Memory B cell (primary cell): ENCODE measurements at regions not wholly inside any gene's neighbourhood (a gene's known extent, or its start where the extent isn't known, plus 50 kb on each side); places are given as distances from the start of the nearest gene placed in this dataset.
"Not testable (repeated sequence)": the region's sequence is repeated elsewhere in the genome, so short reads cannot be mapped to it uniquely, and the experiment has no call there.

Experiments
- ATAC-seq: fragments of 150-1000 bp; cut with Tn5 transposase; 2 replicates; pipeline ENCODE4 v1.10.0; 2021; ENCODE audit warnings: low read depth, mild to moderate bottlenecking, moderate library complexity
- DNase-seq, 2 donors: peaks; one replicate each; pipeline ENCODE4 v3.0.0; 2022; ENCODE audit warnings: low spot score in 2 of 2
- H3K27ac Mint-ChIP-seq: one replicate; pipeline ENCODE4 v1.8.0; 2022; ENCODE audit warnings: mild to moderate bottlenecking, moderate library complexity, mixed read lengths
- H3K27me3 Mint-ChIP-seq: one replicate; pipeline ENCODE4 v1.8.0; 2022; ENCODE audit warnings: mixed read lengths
- H3K36me3 Mint-ChIP-seq: one replicate; pipeline ENCODE4 v1.8.0; 2022; ENCODE audit warnings: mild to moderate bottlenecking, mixed read lengths
- H3K4me1 Mint-ChIP-seq: one replicate; pipeline ENCODE4 v1.8.0; 2022; ENCODE audit warnings: mixed read lengths
- H3K4me3 Mint-ChIP-seq: one replicate; pipeline ENCODE4 v1.8.0; 2022; ENCODE audit warnings: mild to moderate bottlenecking, moderate library complexity, mixed read lengths
- H3K9me3 Mint-ChIP-seq: one replicate; pipeline ENCODE4 v1.8.0; 2022; ENCODE audit warnings: mixed read lengths

GRCh38 chr5:163280897-163281296 lies 156.5 kb upstream of the CCNG1 start:
- ATAC-seq, H3K9me3 Mint-ChIP-seq, H3K27ac Mint-ChIP-seq, H3K4me1 Mint-ChIP-seq, H3K27me3 Mint-ChIP-seq, H3K36me3 Mint-ChIP-seq, DNase-seq, H3K4me3 Mint-ChIP-seq: not testable (repeated sequence)

- no peaks in the 10 kb centered on the region for H3K27me3 Mint-ChIP-seq
Measured at GRCh38 chr5:163281512-163281911, 155.9 kb upstream of the CCNG1 start.

GRCh38 chr5:163293836-163294235 lies 143.6 kb upstream of the CCNG1 start:
- H3K4me3 Mint-ChIP-seq: no peak overlapping the region
- DNase-seq (no peak), ATAC-seq (no peak)
- H3K36me3 Mint-ChIP-seq: no peaks in the 10 kb centered on the region
- no peaks in the 10 kb centered on the region for H3K4me1 Mint-ChIP-seq
- H3K27me3 Mint-ChIP-seq: peaks cover 5% of the 10 kb centered on the region
- H3K27ac Mint-ChIP-seq: no peak overlapping the region
- H3K9me3 Mint-ChIP-seq: no peaks in the 10 kb centered on the region

More at GRCh38 chr5:163281512-163281911, 155.9 kb upstream of the CCNG1 start:
- DNase-seq (no peak), ATAC-seq (no peak)
- Mint-ChIP-seq H3K36me3 (no peaks in the 10 kb centered on the region), H3K4me3 (no peak overlapping the region), H3K27ac (no peak overlapping the region), H3K4me1 (no peaks in the 10 kb centered on the region), H3K9me3 (peaks cover 1% of the 10 kb centered on the region)

GRCh38 chr5:163303718-163304117 lies 133.7 kb upstream of the CCNG1 start:
- Mint-ChIP-seq H3K27ac (no peak overlapping the region), H3K9me3 (no peaks in the 10 kb centered on the region), H3K36me3 (no peaks in the 10 kb centered on the region), H3K27me3 (no peaks in the 10 kb centered on the region), H3K4me1 (no peaks in the 10 kb centered on the region), H3K4me3 (no peak overlapping the region)
- no peak for ATAC-seq
- no peak for DNase-seq

- Mint-ChIP-seq H3K9me3 (no peaks in the 10 kb centered on the region), H3K4me3 (no peak overlapping the region), H3K27ac (no peak overlapping the region), H3K36me3 (no peaks in the 10 kb centered on the region), H3K27me3 (no peaks in the 10 kb centered on the region), H3K4me1 (no peaks in the 10 kb centered on the region)
- no peak for ATAC-seq
- DNase-seq: no peak
Measured at GRCh38 chr5:163305655-163306054, 131.7 kb upstream of the CCNG1 start.

- Mint-ChIP-seq H3K9me3 (no peaks in the 10 kb centered on the region), H3K36me3 (no peaks in the 10 kb centered on the region), H3K27me3 (no peaks in the 10 kb centered on the region), H3K4me1 (no peaks in the 10 kb centered on the region), H3K4me3 (no peak overlapping the region), H3K27ac (no peak overlapping the region)
- DNase-seq: no peak
- ATAC-seq: no peak
Measured at GRCh38 chr5:163306421-163306820, 131.0 kb upstream of the CCNG1 start.

- Mint-ChIP-seq H3K4me1 (no peaks in the 10 kb centered on the region), H3K9me3 (peaks cover 8% of the 10 kb centered on the region), H3K4me3 (no peak overlapping the region), H3K27ac (no peak overlapping the region), H3K27me3 (no peaks in the 10 kb centered on the region), H3K36me3 (no peaks in the 10 kb centered on the region)
- no peak for ATAC-seq
- no peak for DNase-seq
Measured at GRCh38 chr5:163309914-163310313, 127.5 kb upstream of the CCNG1 start.

GRCh38 chr5:163310997-163311396 lies 126.4 kb upstream of the CCNG1 start:
- no peaks in the 10 kb centered on the region for H3K36me3 Mint-ChIP-seq
- no peak overlapping the region for H3K27ac Mint-ChIP-seq
- H3K27me3 Mint-ChIP-seq: no peaks in the 10 kb centered on the region
- peaks cover 8% of the 10 kb centered on the region for H3K9me3 Mint-ChIP-seq
- DNase-seq (no peak), ATAC-seq (no peak)
- H3K4me3 Mint-ChIP-seq: no peak overlapping the region
- no peaks in the 10 kb centered on the region for H3K4me1 Mint-ChIP-seq

- H3K4me3 Mint-ChIP-seq: no peak overlapping the region
- no peaks in the 10 kb centered on the region for H3K27me3 Mint-ChIP-seq
- H3K4me1 Mint-ChIP-seq: no peaks in the 10 kb centered on the region
- H3K27ac Mint-ChIP-seq: no peak overlapping the region
- ATAC-seq (no peak), DNase-seq (no peak)
- peaks cover 8% of the 10 kb centered on the region for H3K9me3 Mint-ChIP-seq
- H3K36me3 Mint-ChIP-seq: no peaks in the 10 kb centered on the region
Measured at GRCh38 chr5:163312598-163312997, 124.8 kb upstream of the CCNG1 start.

- not testable (repeated sequence) for ATAC-seq, H3K4me1 Mint-ChIP-seq, H3K27ac Mint-ChIP-seq, H3K4me3 Mint-ChIP-seq, DNase-seq, H3K27me3 Mint-ChIP-seq, H3K36me3 Mint-ChIP-seq, H3K9me3 Mint-ChIP-seq
Measured at GRCh38 chr5:163313049-163313448, 124.3 kb upstream of the CCNG1 start.

GRCh38 chr5:163316374-163316773 lies 121.0 kb upstream of the CCNG1 start:
- not testable (repeated sequence) for H3K27ac Mint-ChIP-seq, H3K9me3 Mint-ChIP-seq, H3K4me3 Mint-ChIP-seq, DNase-seq, ATAC-seq, H3K36me3 Mint-ChIP-seq, H3K27me3 Mint-ChIP-seq, H3K4me1 Mint-ChIP-seq

- H3K4me3 Mint-ChIP-seq: no peak overlapping the region
- ATAC-seq (no peak), DNase-seq (no peak)
- H3K27me3 Mint-ChIP-seq: peaks cover 2% of the 10 kb centered on the region
- H3K27ac Mint-ChIP-seq: no peak overlapping the region
- no peaks in the 10 kb centered on the region for H3K4me1 Mint-ChIP-seq
- H3K9me3 Mint-ChIP-seq: no peaks in the 10 kb centered on the region
- no peaks in the 10 kb centered on the region for H3K36me3 Mint-ChIP-seq
Measured at GRCh38 chr5:163318707-163319106, 118.7 kb upstream of the CCNG1 start.

GRCh38 chr5:163321511-163321910 lies 115.9 kb upstream of the CCNG1 start:
- no peak for ATAC-seq
- H3K27me3 Mint-ChIP-seq: peaks cover 2% of the 10 kb centered on the region
- no peaks in the 10 kb centered on the region for H3K36me3 Mint-ChIP-seq
- H3K27ac Mint-ChIP-seq: no peak overlapping the region
- H3K9me3 Mint-ChIP-seq: no peaks in the 10 kb centered on the region
- no peak overlapping the region for H3K4me3 Mint-ChIP-seq
- no peaks in the 10 kb centered on the region for H3K4me1 Mint-ChIP-seq
- no peak for DNase-seq

GRCh38 chr5:163330723-163331668 lies 106.4 kb upstream of the CCNG1 start:
- Mint-ChIP-seq H3K36me3 (no peaks in the 10 kb centered on the region), H3K4me1 (no peaks in the 10 kb centered on the region), H3K4me3 (no peak overlapping the region), H3K9me3 (peaks cover 11% of the 10 kb centered on the region), H3K27ac (no peak overlapping the region), H3K27me3 (peaks cover 11% of the 10 kb centered on the region)
- ATAC-seq: no peak
- DNase-seq: no peak

- not testable (repeated sequence) for H3K4me1 Mint-ChIP-seq, H3K27ac Mint-ChIP-seq, H3K4me3 Mint-ChIP-seq, DNase-seq, H3K36me3 Mint-ChIP-seq, H3K27me3 Mint-ChIP-seq, ATAC-seq
- peaks cover 11% of the 10 kb centered on the region for H3K9me3 Mint-ChIP-seq
Measured at GRCh38 chr5:163336074-163336473, 101.3 kb upstream of the CCNG1 start.
